ENCODE measurements at regions not wholly inside any gene's neighbourhood (a gene's known extent, or its start where the extent isn't known, plus 50 kb on each side); places are given as distances from the start of the nearest gene placed in this dataset.

DNA sequence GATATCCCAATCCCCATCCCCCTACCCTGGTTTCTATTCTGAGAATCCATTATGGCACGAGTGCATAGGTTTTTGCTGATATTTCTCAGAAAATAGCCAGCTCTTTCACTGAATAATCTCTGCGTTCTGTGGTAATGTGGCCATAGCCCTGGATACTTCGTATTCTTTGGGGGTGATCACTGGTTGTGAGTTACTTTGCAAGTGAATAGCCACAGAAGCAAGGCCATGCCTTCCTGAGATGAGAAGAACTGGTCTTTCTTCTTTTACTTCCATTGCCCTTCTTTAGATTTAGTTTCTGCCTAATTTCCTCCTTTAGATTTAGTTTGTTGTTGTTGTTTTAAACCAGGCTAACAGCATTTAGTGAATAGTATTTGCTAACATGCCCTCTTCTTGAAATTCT, 323.4 kb downstream of the CDC14C start:
- H3K36me3 ChIP-seq: no peaks in the 10 kb centered on the region
- H3K4me3 ChIP-seq: no peak overlapping the region
- 55 to 68% (median 59%) methylated on average over 3 of the region's 3 CpGs for WGBS, 5 donors
- TF ChIP-seq POLR2A (IDR thresholded peaks at IDR 0.05) (no peak), POLR2AphosphoS5 (IDR thresholded peaks at IDR 0.05) (no peak)
- TF ChIP-seq, protein P1, sequence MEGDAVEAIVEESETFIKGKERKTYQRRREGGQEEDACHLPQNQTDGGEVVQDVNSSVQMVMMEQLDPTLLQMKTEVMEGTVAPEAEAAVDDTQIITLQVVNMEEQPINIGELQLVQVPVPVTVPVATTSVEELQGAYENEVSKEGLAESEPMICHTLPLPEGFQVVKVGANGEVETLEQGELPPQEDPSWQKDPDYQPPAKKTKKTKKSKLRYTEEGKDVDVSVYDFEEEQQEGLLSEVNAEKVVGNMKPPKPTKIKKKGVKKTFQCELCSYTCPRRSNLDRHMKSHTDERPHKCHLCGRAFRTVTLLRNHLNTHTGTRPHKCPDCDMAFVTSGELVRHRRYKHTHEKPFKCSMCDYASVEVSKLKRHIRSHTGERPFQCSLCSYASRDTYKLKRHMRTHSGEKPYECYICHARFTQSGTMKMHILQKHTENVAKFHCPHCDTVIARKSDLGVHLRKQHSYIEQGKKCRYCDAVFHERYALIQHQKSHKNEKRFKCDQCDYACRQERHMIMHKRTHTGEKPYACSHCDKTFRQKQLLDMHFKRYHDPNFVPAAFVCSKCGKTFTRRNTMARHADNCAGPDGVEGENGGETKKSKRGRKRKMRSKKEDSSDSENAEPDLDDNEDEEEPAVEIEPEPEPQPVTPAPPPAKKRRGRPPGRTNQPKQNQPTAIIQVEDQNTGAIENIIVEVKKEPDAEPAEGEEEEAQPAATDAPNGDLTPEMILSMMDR (IDR thresholded peaks at IDR 0.05 in 8 of 11, conservative IDR thresholded peaks at IDR 0.05 in 3 of 11): no peak
- intact Hi-C loops (cut with DNase I; ENCODE audit: low total_unique reads): no loop called here
- DNase-seq: no peak
- no peaks in the 10 kb centered on the region for H3K27me3 ChIP-seq (replicated peaks in 1 of 7)
- H3K4me1 ChIP-seq: no peaks in the 10 kb centered on the region
- H3K9me3 ChIP-seq: peaks cover 0 to 4% (median 0%) of the 10 kb centered on the region in 8 donors
- no peak overlapping the region for H3K27ac ChIP-seq

DNA sequence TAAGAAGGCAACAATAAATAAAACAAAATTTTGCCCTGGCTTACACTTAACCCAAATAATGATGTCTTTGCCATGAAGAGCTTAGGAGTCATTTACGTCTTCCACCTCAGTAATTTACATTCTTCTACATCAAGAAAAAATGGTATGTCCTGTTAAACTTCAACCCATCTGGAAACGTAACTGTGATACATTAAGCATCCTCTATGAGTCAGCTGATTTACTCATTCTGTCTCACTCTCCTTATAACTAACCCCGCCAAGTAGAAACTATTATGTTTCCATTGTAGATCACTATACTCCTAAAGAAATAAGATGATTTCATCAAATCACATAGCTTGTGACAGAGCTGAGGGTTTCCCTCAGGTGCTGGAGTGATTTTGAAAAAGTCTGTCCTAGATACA, 330.7 kb downstream of the CDC14C start:
- no peaks in the 10 kb centered on the region for H3K9me3 ChIP-seq
- H3K4me1 ChIP-seq: no peaks in the 10 kb centered on the region
- no peak for DNase-seq
- H3K4me3 ChIP-seq: no peak overlapping the region
- H3K27me3 ChIP-seq (replicated peaks in 1 of 7): no peaks in the 10 kb centered on the region
- intact Hi-C loops (cut with DNase I; ENCODE audit: low total_unique reads): no loop called here
- WGBS, 5 donors: 71 to 81% (median 78%) methylated on average over 3 of the region's 3 CpGs
- no peaks in the 10 kb centered on the region for H3K36me3 ChIP-seq
- TF ChIP-seq POLR2AphosphoS5 (IDR thresholded peaks at IDR 0.05): no peak
- TF ChIP-seq, protein P1 (IDR thresholded peaks at IDR 0.05 in 8 of 11, conservative IDR thresholded peaks at IDR 0.05 in 3 of 11): no peak
- no peak overlapping the region for H3K27ac ChIP-seq

DNA sequence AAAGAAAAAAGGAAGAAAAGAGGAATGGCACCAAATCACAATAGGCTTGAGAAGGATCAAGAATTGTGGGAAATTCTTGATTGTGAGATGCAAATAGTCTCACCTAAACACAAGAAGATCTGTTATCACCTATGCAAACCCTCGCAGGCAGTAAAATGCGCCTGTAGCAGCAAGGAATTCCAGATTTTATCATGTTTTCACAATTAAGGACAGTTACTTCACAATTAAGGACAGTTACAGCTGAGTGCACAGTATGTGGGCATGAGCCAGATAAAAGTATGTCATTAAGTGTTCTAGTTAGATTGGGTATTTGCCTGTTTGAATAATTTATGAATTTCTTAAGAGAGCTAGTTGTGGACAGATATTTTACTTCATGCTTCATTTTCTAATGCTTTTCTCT, 336.2 kb downstream of the CDC14C start:
- intact Hi-C loops (cut with DNase I; ENCODE audit: low total_unique reads): no loop called here
- WGBS, 5 donors: 73 to 85% (median 77%) methylated on average over 2 of the region's 2 CpGs

DNA sequence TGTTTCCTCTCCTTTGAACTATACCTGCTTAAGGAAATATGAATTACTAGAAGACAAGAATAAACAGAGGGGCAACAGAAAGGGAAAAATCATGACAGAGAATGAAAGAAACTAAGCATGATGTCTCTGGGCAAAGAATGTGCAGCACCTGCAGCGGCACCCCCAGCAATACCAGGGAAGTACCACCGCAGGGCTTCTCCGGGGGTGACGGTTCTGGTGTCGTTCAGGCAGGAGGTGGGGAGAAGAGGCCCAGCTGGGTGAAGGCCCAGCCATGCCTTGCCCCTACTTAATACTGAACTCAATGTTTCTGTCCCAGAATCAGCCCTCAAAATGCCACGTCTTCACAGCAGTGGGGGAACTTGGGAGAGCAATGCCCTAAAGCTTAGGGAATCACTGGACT, 337.6 kb downstream of the CDC14C start:
- no peak for DNase-seq
- Histone ChIP-seq H3K27me3 (replicated peaks in 1 of 7) (no peaks in the 10 kb centered on the region), H3K4me1 (no peaks in the 10 kb centered on the region), H3K9me3 (no peaks in the 10 kb centered on the region), H3K27ac (no peak overlapping the region), H3K36me3 (no peaks in the 10 kb centered on the region), H3K4me3 (no peak overlapping the region)
- intact Hi-C loops (cut with DNase I; ENCODE audit: low total_unique reads): no loop called here
- WGBS, 5 donors: 83 to 95% (median 93%) methylated on average over 6 of the region's 6 CpGs
- TF ChIP-seq, protein P1 (IDR thresholded peaks at IDR 0.05 in 8 of 11, conservative IDR thresholded peaks at IDR 0.05 in 3 of 11): no peak
- TF ChIP-seq POLR2AphosphoS5 (IDR thresholded peaks at IDR 0.05) (no peak), POLR2A (IDR thresholded peaks at IDR 0.05) (no peak)

More for the DNA sequence above, 336.2 kb downstream of the CDC14C start:
- Histone ChIP-seq H3K27me3 (replicated peaks in 1 of 7) (no peaks in the 10 kb centered on the region), H3K4me1 (no peaks in the 10 kb centered on the region), H3K4me3 (no peak overlapping the region), H3K27ac (no peak overlapping the region), H3K36me3 (no peaks in the 10 kb centered on the region), H3K9me3 (no peaks in the 10 kb centered on the region)
- TF ChIP-seq POLR2A (IDR thresholded peaks at IDR 0.05) (no peak), POLR2AphosphoS5 (IDR thresholded peaks at IDR 0.05) (no peak)
- TF ChIP-seq, protein P1 (IDR thresholded peaks at IDR 0.05 in 8 of 11, conservative IDR thresholded peaks at IDR 0.05 in 3 of 11): no peak
- DNase-seq: no peak

Measured in spleen (tissue), 11 donors.